A549 (cell line): ENCODE measurements at regions not wholly inside any gene's neighbourhood (a gene's known extent, or its start where the extent isn't known, plus 50 kb on each side); places are given as distances from the start of the nearest gene placed in this dataset.

Experiments
- CEBPB ChIP-seq, 2 experiments: fragments of >200 bp in 1 of 2; sonication (Bioruptor Twin) in 1 of 2; formaldehyde crosslinking in 1 of 2; IDR thresholded peaks; 2 replicates each; pipeline ENCODE4 v1.6.1; 2012 to 2016
- CHD4 ChIP-seq: fragments of 200-600 bp; sonication (generic); IDR thresholded peaks from 2 replicates; pipeline ENCODE4 v1.6.1; 2016; ENCODE audit warnings: antibody characterized with exemption, mild to moderate bottlenecking, borderline replicate concordance
- EHMT2 ChIP-seq: fragments of 200-600 bp; sonication (generic); IDR thresholded peaks from 2 replicates; pipeline ENCODE4 v1.6.1; 2016; ENCODE audit warnings: antibody characterized with exemption, low read depth, mild to moderate bottlenecking, moderate library complexity
- POLR2A ChIP-seq: IDR thresholded peaks from 2 replicates; pipeline ENCODE4 v1.6.1; 2012; ENCODE audit warnings: mild to moderate bottlenecking, low read length
- RCOR1 ChIP-seq: fragments of 150-350 bp; IDR thresholded peaks from 2 replicates; pipeline ENCODE4 v1.6.1; 2014; ENCODE audit warnings: antibody characterized with exemption, low read length, low read depth
- RFX5 ChIP-seq: fragments of 450-650 bp; IDR thresholded peaks from 2 replicates; pipeline ENCODE4 v1.7.1; 2014; ENCODE audit warnings: antibody characterized with exemption, mild to moderate bottlenecking, moderate library complexity
- TF ChIP-seq, protein P1 (sequence below): fragments of >200 bp; sonication (Bioruptor Twin); formaldehyde crosslinking; IDR thresholded peaks from 3 replicates; pipeline ENCODE4 v1.5.1; 2016
- TF ChIP-seq, protein P2 (sequence below): IDR thresholded peaks from 2 replicates; pipeline ENCODE4 v1.6.1; 2012
- TF ChIP-seq, protein P3 (sequence below): fragments of 200-600 bp; sonication (generic); IDR thresholded peaks from 2 replicates; pipeline ENCODE4 v1.6.1; 2016; ENCODE audit warnings: antibody characterized with exemption, mild to moderate bottlenecking, moderate library complexity
- TF ChIP-seq, protein P4 (sequence below): IDR thresholded peaks from 2 replicates; pipeline ENCODE4 v1.6.1; 2012

DNA sequence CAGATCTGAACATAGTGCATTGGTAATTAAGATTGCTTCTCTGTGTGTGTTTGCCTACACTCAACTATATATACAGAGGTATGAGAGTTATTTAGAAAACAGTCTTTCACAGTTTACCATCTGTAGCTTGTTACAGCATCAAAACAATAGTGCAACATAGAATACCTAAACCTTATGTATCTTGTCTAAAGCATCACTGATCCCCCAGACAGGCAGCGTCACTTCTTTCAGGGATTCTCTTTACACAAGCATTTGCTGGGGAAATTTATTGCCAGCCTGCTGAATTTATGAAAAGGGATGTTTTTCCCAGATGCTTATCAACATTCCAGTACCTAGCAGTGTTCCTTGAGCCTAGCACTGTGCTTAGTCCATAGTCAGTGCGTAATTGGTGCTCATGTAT, 195.8 kb upstream of the COL8A1 start:
- TF ChIP-seq POLR2A (no peak), CHD4 (no peak), CEBPB (IDR thresholded peaks at IDR 0.05) (no peak), RCOR1 (no peak), RFX5 (no peak), EHMT2 (no peak)
- TF ChIP-seq, protein P1, sequence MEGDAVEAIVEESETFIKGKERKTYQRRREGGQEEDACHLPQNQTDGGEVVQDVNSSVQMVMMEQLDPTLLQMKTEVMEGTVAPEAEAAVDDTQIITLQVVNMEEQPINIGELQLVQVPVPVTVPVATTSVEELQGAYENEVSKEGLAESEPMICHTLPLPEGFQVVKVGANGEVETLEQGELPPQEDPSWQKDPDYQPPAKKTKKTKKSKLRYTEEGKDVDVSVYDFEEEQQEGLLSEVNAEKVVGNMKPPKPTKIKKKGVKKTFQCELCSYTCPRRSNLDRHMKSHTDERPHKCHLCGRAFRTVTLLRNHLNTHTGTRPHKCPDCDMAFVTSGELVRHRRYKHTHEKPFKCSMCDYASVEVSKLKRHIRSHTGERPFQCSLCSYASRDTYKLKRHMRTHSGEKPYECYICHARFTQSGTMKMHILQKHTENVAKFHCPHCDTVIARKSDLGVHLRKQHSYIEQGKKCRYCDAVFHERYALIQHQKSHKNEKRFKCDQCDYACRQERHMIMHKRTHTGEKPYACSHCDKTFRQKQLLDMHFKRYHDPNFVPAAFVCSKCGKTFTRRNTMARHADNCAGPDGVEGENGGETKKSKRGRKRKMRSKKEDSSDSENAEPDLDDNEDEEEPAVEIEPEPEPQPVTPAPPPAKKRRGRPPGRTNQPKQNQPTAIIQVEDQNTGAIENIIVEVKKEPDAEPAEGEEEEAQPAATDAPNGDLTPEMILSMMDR: no peak
- TF ChIP-seq, protein P2, sequence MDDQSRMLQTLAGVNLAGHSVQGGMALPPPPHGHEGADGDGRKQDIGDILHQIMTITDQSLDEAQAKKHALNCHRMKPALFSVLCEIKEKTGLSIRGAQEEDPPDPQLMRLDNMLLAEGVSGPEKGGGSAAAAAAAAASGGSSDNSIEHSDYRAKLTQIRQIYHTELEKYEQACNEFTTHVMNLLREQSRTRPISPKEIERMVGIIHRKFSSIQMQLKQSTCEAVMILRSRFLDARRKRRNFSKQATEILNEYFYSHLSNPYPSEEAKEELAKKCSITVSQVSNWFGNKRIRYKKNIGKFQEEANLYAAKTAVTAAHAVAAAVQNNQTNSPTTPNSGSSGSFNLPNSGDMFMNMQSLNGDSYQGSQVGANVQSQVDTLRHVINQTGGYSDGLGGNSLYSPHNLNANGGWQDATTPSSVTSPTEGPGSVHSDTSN: no peak
- TF ChIP-seq, protein P3, sequence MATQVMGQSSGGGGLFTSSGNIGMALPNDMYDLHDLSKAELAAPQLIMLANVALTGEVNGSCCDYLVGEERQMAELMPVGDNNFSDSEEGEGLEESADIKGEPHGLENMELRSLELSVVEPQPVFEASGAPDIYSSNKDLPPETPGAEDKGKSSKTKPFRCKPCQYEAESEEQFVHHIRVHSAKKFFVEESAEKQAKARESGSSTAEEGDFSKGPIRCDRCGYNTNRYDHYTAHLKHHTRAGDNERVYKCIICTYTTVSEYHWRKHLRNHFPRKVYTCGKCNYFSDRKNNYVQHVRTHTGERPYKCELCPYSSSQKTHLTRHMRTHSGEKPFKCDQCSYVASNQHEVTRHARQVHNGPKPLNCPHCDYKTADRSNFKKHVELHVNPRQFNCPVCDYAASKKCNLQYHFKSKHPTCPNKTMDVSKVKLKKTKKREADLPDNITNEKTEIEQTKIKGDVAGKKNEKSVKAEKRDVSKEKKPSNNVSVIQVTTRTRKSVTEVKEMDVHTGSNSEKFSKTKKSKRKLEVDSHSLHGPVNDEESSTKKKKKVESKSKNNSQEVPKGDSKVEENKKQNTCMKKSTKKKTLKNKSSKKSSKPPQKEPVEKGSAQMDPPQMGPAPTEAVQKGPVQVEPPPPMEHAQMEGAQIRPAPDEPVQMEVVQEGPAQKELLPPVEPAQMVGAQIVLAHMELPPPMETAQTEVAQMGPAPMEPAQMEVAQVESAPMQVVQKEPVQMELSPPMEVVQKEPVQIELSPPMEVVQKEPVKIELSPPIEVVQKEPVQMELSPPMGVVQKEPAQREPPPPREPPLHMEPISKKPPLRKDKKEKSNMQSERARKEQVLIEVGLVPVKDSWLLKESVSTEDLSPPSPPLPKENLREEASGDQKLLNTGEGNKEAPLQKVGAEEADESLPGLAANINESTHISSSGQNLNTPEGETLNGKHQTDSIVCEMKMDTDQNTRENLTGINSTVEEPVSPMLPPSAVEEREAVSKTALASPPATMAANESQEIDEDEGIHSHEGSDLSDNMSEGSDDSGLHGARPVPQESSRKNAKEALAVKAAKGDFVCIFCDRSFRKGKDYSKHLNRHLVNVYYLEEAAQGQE: no peak
- TF ChIP-seq, protein P4, sequence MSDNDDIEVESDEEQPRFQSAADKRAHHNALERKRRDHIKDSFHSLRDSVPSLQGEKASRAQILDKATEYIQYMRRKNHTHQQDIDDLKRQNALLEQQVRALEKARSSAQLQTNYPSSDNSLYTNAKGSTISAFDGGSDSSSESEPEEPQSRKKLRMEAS: no peak
